ENCODE measurements at regions not wholly inside any gene's neighbourhood (a gene's known extent, or its start where the extent isn't known, plus 50 kb on each side); places are given as distances from the start of the nearest gene placed in this dataset.

DNA sequence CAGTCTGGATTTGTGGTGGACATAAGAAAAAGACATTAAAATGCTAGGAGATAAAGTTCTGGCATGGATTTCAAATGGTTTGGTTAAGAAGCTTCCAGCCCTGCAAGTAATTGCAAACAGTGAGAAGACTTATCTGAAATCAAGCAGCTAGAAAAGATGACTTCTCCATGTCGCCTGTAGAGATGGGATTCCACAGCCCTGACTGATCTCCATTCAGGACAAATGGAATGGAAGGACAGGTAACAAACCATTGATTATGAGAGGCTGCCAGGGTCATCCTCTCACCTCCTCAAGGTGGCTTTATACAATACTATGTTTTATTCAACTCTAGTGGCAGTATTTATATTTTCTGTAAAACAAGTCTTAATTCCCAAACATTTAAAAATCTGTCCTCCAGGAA, 237.9 kb downstream of the HLX start:
- H3K9me3 Mint-ChIP-seq (ENCODE audit: low read depth) = peaks cover 13% of the 10 kb centered on the region
- H3K36me3 Mint-ChIP-seq (ENCODE audit: low read depth) = no peaks in the 10 kb centered on the region
- no peak overlapping the region for H3K4me3 Mint-ChIP-seq (ENCODE audit: unreplicated experiment)
- no peaks in the 10 kb centered on the region for H3K27me3 Mint-ChIP-seq (ENCODE audit: low read depth)
- peak overlapping the region; percentile 61 for H3K27ac Mint-ChIP-seq (ENCODE audit: unreplicated experiment)
- TF ChIP-seq, protein P1, sequence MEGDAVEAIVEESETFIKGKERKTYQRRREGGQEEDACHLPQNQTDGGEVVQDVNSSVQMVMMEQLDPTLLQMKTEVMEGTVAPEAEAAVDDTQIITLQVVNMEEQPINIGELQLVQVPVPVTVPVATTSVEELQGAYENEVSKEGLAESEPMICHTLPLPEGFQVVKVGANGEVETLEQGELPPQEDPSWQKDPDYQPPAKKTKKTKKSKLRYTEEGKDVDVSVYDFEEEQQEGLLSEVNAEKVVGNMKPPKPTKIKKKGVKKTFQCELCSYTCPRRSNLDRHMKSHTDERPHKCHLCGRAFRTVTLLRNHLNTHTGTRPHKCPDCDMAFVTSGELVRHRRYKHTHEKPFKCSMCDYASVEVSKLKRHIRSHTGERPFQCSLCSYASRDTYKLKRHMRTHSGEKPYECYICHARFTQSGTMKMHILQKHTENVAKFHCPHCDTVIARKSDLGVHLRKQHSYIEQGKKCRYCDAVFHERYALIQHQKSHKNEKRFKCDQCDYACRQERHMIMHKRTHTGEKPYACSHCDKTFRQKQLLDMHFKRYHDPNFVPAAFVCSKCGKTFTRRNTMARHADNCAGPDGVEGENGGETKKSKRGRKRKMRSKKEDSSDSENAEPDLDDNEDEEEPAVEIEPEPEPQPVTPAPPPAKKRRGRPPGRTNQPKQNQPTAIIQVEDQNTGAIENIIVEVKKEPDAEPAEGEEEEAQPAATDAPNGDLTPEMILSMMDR (IDR thresholded peaks at IDR 0.05) = no peak
- DNase-seq (ENCODE audit: low spot score) = no peak
- H3K4me1 Mint-ChIP-seq (ENCODE audit: low read depth) = peaks cover 31% of the 10 kb centered on the region

DNA sequence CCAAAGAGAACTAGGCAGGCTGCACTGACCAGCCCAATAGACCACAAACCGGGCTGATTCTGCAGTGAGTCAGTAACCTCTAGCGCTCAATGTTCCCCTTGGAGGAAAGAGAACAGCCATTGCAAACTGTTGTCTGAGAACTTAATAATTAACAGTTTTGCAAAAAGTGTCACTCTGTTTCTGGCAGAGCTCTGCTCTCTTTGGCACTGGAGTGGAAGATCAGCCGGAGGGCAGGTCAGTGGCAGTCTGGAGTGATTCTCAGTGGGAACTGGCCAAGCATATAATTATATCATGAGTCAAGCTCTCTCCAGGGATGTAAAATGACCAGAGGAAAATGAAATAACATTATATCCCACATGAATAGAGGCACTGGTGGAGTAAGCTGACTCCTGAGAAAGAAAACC, 238.3 kb downstream of the HLX start:
- Mint-ChIP-seq H3K4me3 (ENCODE audit: unreplicated experiment) (no peak overlapping the region), H3K27ac (ENCODE audit: unreplicated experiment) (peak overlapping the region; percentile 61), H3K4me1 (ENCODE audit: low read depth) (peaks cover 31% of the 10 kb centered on the region), H3K9me3 (ENCODE audit: low read depth) (peaks cover 13% of the 10 kb centered on the region), H3K27me3 (ENCODE audit: low read depth) (no peaks in the 10 kb centered on the region), H3K36me3 (ENCODE audit: low read depth) (no peaks in the 10 kb centered on the region)
- TF ChIP-seq, protein P1 (IDR thresholded peaks at IDR 0.05) = no peak
- DNase-seq (ENCODE audit: low spot score) = no peak

DNA sequence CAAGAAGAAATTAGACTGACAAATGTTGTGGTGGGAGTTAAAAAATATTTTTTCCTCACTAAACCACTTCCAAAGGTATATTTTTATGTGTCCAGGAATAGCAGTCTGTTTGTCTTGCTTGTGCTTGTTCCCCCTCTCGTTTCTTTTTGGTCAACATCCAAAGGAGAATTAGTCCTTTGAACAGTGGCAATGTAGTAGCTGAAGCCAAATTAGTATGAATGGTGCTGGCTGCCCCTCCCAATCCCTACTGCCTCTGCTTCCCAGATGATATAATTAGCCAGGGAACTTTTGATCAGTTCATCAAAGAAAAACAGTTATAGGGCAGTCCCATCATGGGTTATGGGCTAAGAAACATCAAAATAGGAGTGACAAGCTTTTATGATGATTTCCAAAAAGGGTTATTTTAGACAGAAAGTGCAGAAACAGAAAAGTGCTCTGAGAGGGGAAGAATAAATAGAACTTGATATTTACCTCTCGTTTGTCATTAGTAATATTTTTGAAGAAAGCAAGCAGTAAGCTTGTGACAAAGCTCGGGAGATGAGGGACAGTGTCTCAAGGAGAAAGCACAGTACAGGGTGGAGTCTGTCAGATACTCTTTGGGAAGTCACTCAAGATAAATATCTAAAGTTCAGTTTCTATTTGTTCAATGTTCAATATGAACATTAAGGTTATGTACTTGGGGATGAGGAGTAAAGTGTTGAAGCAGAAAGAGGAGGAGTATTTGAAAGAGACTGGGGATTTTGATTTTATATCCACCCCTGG, 239.1 kb downstream of the HLX start:
- Mint-ChIP-seq H3K4me1 (ENCODE audit: low read depth) (peaks cover 31% of the 10 kb centered on the region), H3K9me3 (ENCODE audit: low read depth) (peaks cover 5% of the 10 kb centered on the region), H3K36me3 (ENCODE audit: low read depth) (no peaks in the 10 kb centered on the region), H3K27me3 (ENCODE audit: low read depth) (no peaks in the 10 kb centered on the region), H3K27ac (ENCODE audit: unreplicated experiment) (peak overlapping the region; percentile 61), H3K4me3 (ENCODE audit: unreplicated experiment) (peak overlapping the region; percentile 8)
- no peak for DNase-seq (ENCODE audit: low spot score)
- TF ChIP-seq, protein P1 (IDR thresholded peaks at IDR 0.05) = no peak

DNA sequence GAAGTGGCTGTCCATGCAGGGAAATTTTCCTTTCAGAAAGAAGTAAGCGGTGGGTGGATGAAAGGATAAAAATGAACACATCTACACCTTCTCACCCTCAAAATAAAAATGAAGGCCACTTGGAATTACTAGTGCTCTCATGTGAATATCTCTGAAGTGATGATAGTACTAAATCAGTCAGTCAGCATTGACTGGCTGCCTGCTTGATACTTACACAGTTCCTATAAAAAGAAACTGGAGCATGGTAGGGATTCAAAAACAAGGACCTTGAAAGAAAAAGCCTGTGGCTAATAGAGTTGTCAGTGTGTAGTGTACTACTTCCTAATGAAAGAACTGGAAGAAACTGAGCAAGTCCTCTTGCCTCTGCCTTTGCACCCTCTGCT, 239.7 kb downstream of the HLX start:
- DNase-seq (ENCODE audit: low spot score) = no peak
- H3K4me1 Mint-ChIP-seq (ENCODE audit: low read depth) = peaks cover 31% of the 10 kb centered on the region
- TF ChIP-seq, protein P1 (IDR thresholded peaks at IDR 0.05) = no peak
- peaks cover 5% of the 10 kb centered on the region for H3K9me3 Mint-ChIP-seq (ENCODE audit: low read depth)
- H3K4me3 Mint-ChIP-seq (ENCODE audit: unreplicated experiment) = no peak overlapping the region
- H3K27ac Mint-ChIP-seq (ENCODE audit: unreplicated experiment) = peak overlapping the region; percentile 61
- H3K27me3 Mint-ChIP-seq (ENCODE audit: low read depth) = no peaks in the 10 kb centered on the region
- H3K36me3 Mint-ChIP-seq (ENCODE audit: low read depth) = no peaks in the 10 kb centered on the region

DNA sequence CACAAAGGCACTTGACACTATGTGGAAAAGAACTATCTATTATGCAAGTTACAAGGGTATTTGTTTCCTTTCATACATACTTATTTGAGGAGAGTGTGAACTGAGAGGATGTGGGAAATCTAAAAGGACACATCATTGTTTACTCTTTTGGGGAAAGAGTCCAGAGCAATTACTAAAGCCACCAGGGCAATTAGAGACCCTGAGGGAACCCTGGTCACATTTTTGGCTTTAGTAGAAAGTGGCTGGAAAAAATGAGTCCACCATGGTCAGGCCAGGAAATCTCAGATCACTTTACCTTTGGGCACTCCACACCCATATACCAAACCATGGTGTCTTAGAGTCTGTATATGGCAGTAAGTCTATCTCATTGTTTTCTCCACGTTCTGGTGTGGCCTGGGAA, 243.3 kb downstream of the HLX start:
- Mint-ChIP-seq H3K4me3 (ENCODE audit: unreplicated experiment) (no peak overlapping the region), H3K27ac (ENCODE audit: unreplicated experiment) (no peak overlapping the region), H3K27me3 (ENCODE audit: low read depth) (peaks cover 6% of the 10 kb centered on the region), H3K9me3 (ENCODE audit: low read depth) (peaks cover 5% of the 10 kb centered on the region), H3K36me3 (ENCODE audit: low read depth) (peaks cover 1% of the 10 kb centered on the region), H3K4me1 (ENCODE audit: low read depth) (peaks cover 19% of the 10 kb centered on the region)
- DNase-seq (ENCODE audit: low spot score) = no peak
- TF ChIP-seq, protein P1 (IDR thresholded peaks at IDR 0.05) = no peak
